HEK293 (cell line): ENCODE measurements at regions not wholly inside any gene's neighbourhood (a gene's known extent, or its start where the extent isn't known, plus 50 kb on each side); places are given as distances from the start of the nearest gene placed in this dataset.

ENCODE experiments used
- CTCF ChIP-seq: fragments of 450-650 bp; formaldehyde crosslinking; IDR thresholded peaks from 2 replicates; pipeline ENCODE4 v1.5.1; 2016; ENCODE audit warnings: missing biosample characterization, missing genetic modification characterization
- HOXC10 ChIP-seq: sonication (generic); formaldehyde crosslinking; IDR thresholded peaks from 2 replicates; pipeline ENCODE4 v1.8.1; 2023; ENCODE audit warnings: mild to moderate bottlenecking, missing genetic modification reagents
- SETDB1 ChIP-seq: IDR thresholded peaks from one replicate; pipeline ENCODE4 v1.6.1; 2017; ENCODE audit warnings: mild to moderate bottlenecking, low read length, moderate library complexity, mixed read lengths; ENCODE audit not compliant: insufficient read length
- ZNF10 ChIP-seq: fragments of 450-650 bp; formaldehyde crosslinking; IDR thresholded peaks from 2 replicates; pipeline ENCODE4 v1.5.1; 2017; ENCODE audit warnings: missing biosample characterization, missing genetic modification characterization
- ZNF175 ChIP-seq: fragments of 450-650 bp; formaldehyde crosslinking; IDR thresholded peaks from 2 replicates; pipeline ENCODE4 v1.5.1; 2016; ENCODE audit warnings: missing biosample characterization, missing genetic modification characterization

GRCh38 chr15:61584410-61584809 is 355.3 kb upstream of the RORA start:
- no peak for TF ChIP-seq HOXC10
- TF ChIP-seq CTCF (tag by site-specific recombination) = no peak
- no peak for TF ChIP-seq ZNF175 (tag by site-specific recombination)
- TF ChIP-seq SETDB1 = no peak
- TF ChIP-seq ZNF10 (tag by site-specific recombination) = no peak
